GM21515 (cell line): ENCODE measurements at regions not wholly inside any gene's neighbourhood (a gene's known extent, or its start where the extent isn't known, plus 50 kb on each side); places are given as distances from the start of the nearest gene placed in this dataset.

Source experiments
- ATAC-seq: cut with Tn5 transposase; IDR thresholded peaks from one replicate; pipeline ENCODE4 v1.9.1; 2021; ENCODE audit not compliant: unreplicated experiment

- ATAC-seq = no peak
Observed at GRCh38 chr12:43099691-43100163, 452.3 kb downstream of the ADAMTS20 start.

- no peak for ATAC-seq
Observed at GRCh38 chr12:43098766-43099550, 453.0 kb downstream of the ADAMTS20 start.

- ATAC-seq = no peak
Observed at GRCh38 chr12:43098071-43098470, 453.9 kb downstream of the ADAMTS20 start.

- no peak for ATAC-seq
Observed at GRCh38 chr12:43097471-43097870, 454.5 kb downstream of the ADAMTS20 start.

- ATAC-seq = no peak
Observed at GRCh38 chr12:43095669-43096280, 456.2 kb downstream of the ADAMTS20 start.

- ATAC-seq = no peak
Observed at GRCh38 chr12:43094886-43095575, 457.0 kb downstream of the ADAMTS20 start.

GRCh38 chr12:43090981-43091380 is 461.0 kb downstream of the ADAMTS20 start:
- no peak for ATAC-seq

GRCh38 chr12:43087195-43088091 is 464.6 kb downstream of the ADAMTS20 start:
- ATAC-seq = no peak

GRCh38 chr12:43079476-43079875 is 472.5 kb downstream of the ADAMTS20 start:
- ATAC-seq = no peak

GRCh38 chr12:43078976-43079375 is 473.0 kb downstream of the ADAMTS20 start:
- no peak for ATAC-seq

GRCh38 chr12:43072431-43072830 is 479.6 kb downstream of the ADAMTS20 start:
- no peak for ATAC-seq

- no peak for ATAC-seq
Observed at GRCh38 chr12:43069768-43070221, 480.2 kb upstream of the PRICKLE1 start.

- ATAC-seq = no peak
Observed at GRCh38 chr12:43066471-43066870, 476.9 kb upstream of the PRICKLE1 start.

- no peak for ATAC-seq
Observed at GRCh38 chr12:43063650-43064049, 474.1 kb upstream of the PRICKLE1 start.

- no peak for ATAC-seq
Observed at GRCh38 chr12:43062201-43062895, 472.8 kb upstream of the PRICKLE1 start.

GRCh38 chr12:43060742-43061141 is 471.2 kb upstream of the PRICKLE1 start:
- no peak for ATAC-seq

- ATAC-seq = no peak
Observed at GRCh38 chr12:43058616-43059015, 469.1 kb upstream of the PRICKLE1 start.

- no peak for ATAC-seq
Observed at GRCh38 chr12:43057566-43057965, 468.0 kb upstream of the PRICKLE1 start.

GRCh38 chr12:43054085-43054484 is 464.5 kb upstream of the PRICKLE1 start:
- no peak for ATAC-seq

- no peak for ATAC-seq
Observed at GRCh38 chr12:43052441-43052840, 462.9 kb upstream of the PRICKLE1 start.
